ENCODE measurements at regions not wholly inside any gene's neighbourhood (a gene's known extent, or its start where the extent isn't known, plus 50 kb on each side); places are given as distances from the start of the nearest gene placed in this dataset.

GRCh38 chr16:51401673-51402072 lies 250.6 kb upstream of the SALL1 start:
- H4K5ac ChIP-seq (ENCODE audit: low read depth, low read length), result no peak overlapping the region
- no peak overlapping the region for H2AK5ac ChIP-seq (ENCODE audit: low read depth, low read length)
- WGBS, 2 experiments (ENCODE audit: extremely low coverage in 2 of 2, insufficient read length in 1 of 2), result 40% methylated on average over 1 of the region's 2 CpGs; no CpG with 5 or more reads in 1 of the 2 experiments
- no peak overlapping the region for H2AK9ac ChIP-seq (replicated peaks; ENCODE audit: low read depth, low read length, poor library complexity)
- intact Hi-C loops (cut with micrococcal nuclease) (no loop called here), in situ Hi-C loops (cut with MboI; ENCODE audit: low sequenced_read_pairs) (no loop called here), dilution Hi-C loops (cut with HindIII; ENCODE audit: low sequenced_read_pairs, unreplicated experiment) (no loop called here)
- H2BK20ac ChIP-seq (ENCODE audit: low read depth, low read length), result no peak overlapping the region
- no peak overlapping the region for H4K91ac ChIP-seq (ENCODE audit: insufficient read depth, low read depth, low read length)
- H3K4me1 ChIP-seq (ENCODE audit: control insufficient read depth, insufficient read depth, low read length), result no peaks in the 10 kb centered on the region
- H3K23ac ChIP-seq (ENCODE audit: low read depth, low read length), result no peak overlapping the region
- peaks cover 2% of the 10 kb centered on the region for H3K9me3 ChIP-seq (ENCODE audit: control insufficient read depth, insufficient read depth, low read length)
- no peaks in the 10 kb centered on the region for H4K20me1 ChIP-seq (ENCODE audit: insufficient read depth, low read length)
- no peaks in the 10 kb centered on the region for H3K9me1 ChIP-seq (ENCODE audit: insufficient read depth, low read length)
- no peak for DNase-seq
- no peaks in the 10 kb centered on the region for H3K27me3 ChIP-seq (ENCODE audit: control insufficient read depth, insufficient read depth, low read length)
- no peak overlapping the region for H2AFZ ChIP-seq (replicated peaks; ENCODE audit: low read length, poor library complexity)
- no peak overlapping the region for H3K4me3 ChIP-seq (ENCODE audit: insufficient read depth, low read depth, low read length)
- H3K27ac ChIP-seq (ENCODE audit: insufficient read depth, low read length), result no peak overlapping the region
- CTCF ChIA-PET, result no interaction called here
- no peaks in the 10 kb centered on the region for H3K36me3 ChIP-seq (ENCODE audit: control insufficient read depth, insufficient read depth, low read length)
- no peak overlapping the region for H4K8ac ChIP-seq (ENCODE audit: low read depth in 2 of 2, low read length in 2 of 2)
- no peak overlapping the region for H3K18ac ChIP-seq (ENCODE audit: low read depth, low read length)
- H3K4me2 ChIP-seq (ENCODE audit: low read depth, low read length), result no peak overlapping the region
- H3K56ac ChIP-seq (ENCODE audit: extremely low read depth, insufficient read depth, low read length), result no peak overlapping the region
- TF ChIP-seq USF2 (IDR thresholded peaks at IDR 0.05; ENCODE audit: low read depth, low read length) (no peak), RAD21 (IDR thresholded peaks at IDR 0.05; ENCODE audit: low read length) (no peak), FOS (IDR thresholded peaks at IDR 0.05; ENCODE audit: low read depth, low read length) (no peak), MXI1 (IDR thresholded peaks at IDR 0.05; ENCODE audit: borderline replicate concordance, low read depth, low read length) (no peak)
- H2BK5ac ChIP-seq (ENCODE audit: low read depth, low read length, poor library complexity, severe bottlenecking), result no peak overlapping the region
- H3K9ac ChIP-seq (ENCODE audit: low read depth, low read length), result no peak overlapping the region
- no peak overlapping the region for H3K14ac ChIP-seq (replicated peaks; ENCODE audit: low read depth, low read length)
- no TSS peak for BruUV-seq (replicated peaks)
- POLR2A ChIA-PET (ENCODE audit: unreplicated experiment), result no interaction called here
- H2BK120ac ChIP-seq (ENCODE audit: low read depth, low read length), result no peak overlapping the region
- H3K4ac ChIP-seq (ENCODE audit: low read depth, low read length), result no peak overlapping the region
- no peaks in the 10 kb centered on the region for H3K79me1 ChIP-seq (ENCODE audit: low read depth in 1 of 2, low read length in 2 of 2)
- H2BK15ac ChIP-seq (ENCODE audit: low read depth, low read length), result no peak overlapping the region
- ATAC-seq (ENCODE audit: low read depth), result no peak

Data from IMR-90 (cell line).